Right lobe of liver (tissue), 6 donors: ENCODE measurements at regions not wholly inside any gene's neighbourhood (a gene's known extent, or its start where the extent isn't known, plus 50 kb on each side); places are given as distances from the start of the nearest gene placed in this dataset.
A peak's percentile ranks its signal among the peaks of the same experiment; 100 is the strongest.

ENCODE experiments used
- ATAC-seq, 4 donors: fragments of 200-7000 bp; cut with Tn5 transposase; one replicate each; pipeline ENCODE4 v1.9.1; 2020; ENCODE audit warnings: mild to moderate bottlenecking in 4 of 4, moderate library complexity in 4 of 4
- DNase-seq, 3 donors: peaks; one replicate each; pipeline ENCODE4 v3.0.0-alpha.2; 2020
- H3K27ac ChIP-seq, 3 donors: fragments of 200-600 bp; one replicate each; pipeline ENCODE4 v1.8.0; 2022
- H3K27me3 ChIP-seq, 2 donors: fragments of 200-600 bp; one replicate each; pipeline ENCODE4 v1.8.0; 2022
- H3K36me3 ChIP-seq, 4 donors: fragments of 200-600 bp; sonication (generic) in 1 of 4; one replicate each; pipeline versions ENCODE4 v1.5.1 to v1.8.0; 2017 to 2022; ENCODE audit warnings: control low read depth in 1 of 4
- H3K4me1 ChIP-seq, 4 donors: fragments of 200-600 bp; sonication (generic) in 1 of 4; one replicate each; pipeline versions ENCODE4 v1.5.1 to v1.8.0; 2017 to 2022; ENCODE audit warnings: control low read depth in 1 of 4
- H3K4me3 ChIP-seq, 3 donors: fragments of 200-600 bp; one replicate each; pipeline ENCODE4 v1.8.0; 2022
- H3K9me3 ChIP-seq, 4 donors: fragments of 200-600 bp; sonication (generic) in 1 of 4; one replicate each; pipeline versions ENCODE4 v1.5.1 to v1.8.0; 2017 to 2022; ENCODE audit warnings: control low read depth in 1 of 4
- CTCF ChIP-seq, 4 donors: fragments of 200-600 bp in 3 of 4; fragments of 450-650 bp in 1 of 4; IDR thresholded peaks; one replicate each; pipeline versions ENCODE4 v1.5.1 to v1.8.0; 2016 to 2022; ENCODE audit warnings: antibody characterized with exemption in 4 of 4, mild to moderate bottlenecking in 2 of 4
- POLR2A ChIP-seq: fragments of 450-650 bp; IDR thresholded peaks from one replicate; pipeline ENCODE4 v1.6.1; 2017; ENCODE audit warnings: antibody characterized with exemption, mild to moderate bottlenecking
- WGBS: methylation state at CpG from one replicate; pipeline ENCODE4 v1.1.6; 2018; ENCODE audit warnings: low coverage, low lambda C conversion rate; ENCODE audit not compliant: insufficient coverage; ENCODE audit errors: missing lambda C conversion rate; 5-methylcytosine and 5-hydroxymethylcytosine counted together
- intact Hi-C, 2 donors: fragments of 100-400 bp; cut with DNase I; formaldehyde crosslinking; loops; one replicate each; pipeline versions ENCODE4 v1.11.2 to v1.14.1; 2022
- donor health status: DM: no; HTN: yes; CAD: no.
- donor health status: DM: no; HTN: no; CAD: no.
- donor health status: DM: no; HTN: no; CAD: no.
- donor health status: DM: no; HTN: yes; CAD: no.
- donor health status: DM: no; HTN: yes; CAD: no.

DNA sequence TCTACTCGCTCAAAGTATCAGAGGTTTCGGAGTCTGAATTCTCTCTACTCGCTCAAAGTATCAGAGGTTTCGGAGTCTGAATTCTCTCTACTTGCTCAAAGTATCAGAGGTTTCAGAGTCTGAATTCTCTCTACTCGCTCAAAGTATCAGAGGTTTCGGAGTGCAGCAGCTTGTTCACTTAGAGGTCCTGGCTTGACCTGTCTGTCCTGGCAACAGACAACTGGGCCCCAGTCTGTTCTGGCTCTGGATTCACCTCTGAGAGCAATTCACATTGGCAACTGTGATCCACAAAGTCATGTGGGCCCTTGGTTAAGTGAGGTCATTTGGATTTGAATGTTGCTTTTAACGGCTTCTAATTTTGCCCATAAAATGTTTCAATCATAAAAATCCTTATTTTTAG, 63.9 kb upstream of the ST8SIA6 start:
- Histone ChIP-seq H3K4me3 (no peak overlapping the region), H3K27me3 (no peaks in the 10 kb centered on the region), H3K9me3 (no peaks in the 10 kb centered on the region), H3K27ac (no peak overlapping the region), H3K4me1 (no peaks in the 10 kb centered on the region), H3K36me3 (no peaks in the 10 kb centered on the region)
- intact Hi-C loops = no loop called here
- DNase-seq (no peak), ATAC-seq (no peak)
- 72% methylated on average over 6 of the region's 7 CpGs for WGBS
- TF ChIP-seq POLR2A = no peak
- no peak for TF ChIP-seq CTCF (IDR thresholded peaks at IDR 0.05)

GRCh38 chr10:17516376-17516775, 62.0 kb upstream of the ST8SIA6 start:
- DNase-seq (no peak), ATAC-seq (no peak)
- no peaks in the 10 kb centered on the region for H3K27me3 ChIP-seq
- H3K4me1 ChIP-seq = no peaks in the 10 kb centered on the region
- no peaks in the 10 kb centered on the region for H3K36me3 ChIP-seq
- no peak overlapping the region for H3K27ac ChIP-seq
- TF ChIP-seq POLR2A = no peak
- H3K9me3 ChIP-seq = no peaks in the 10 kb centered on the region
- intact Hi-C loops = no loop called here
- H3K4me3 ChIP-seq = no peak overlapping the region
- 47% methylated on average over 6 of the region's 6 CpGs for WGBS

DNA sequence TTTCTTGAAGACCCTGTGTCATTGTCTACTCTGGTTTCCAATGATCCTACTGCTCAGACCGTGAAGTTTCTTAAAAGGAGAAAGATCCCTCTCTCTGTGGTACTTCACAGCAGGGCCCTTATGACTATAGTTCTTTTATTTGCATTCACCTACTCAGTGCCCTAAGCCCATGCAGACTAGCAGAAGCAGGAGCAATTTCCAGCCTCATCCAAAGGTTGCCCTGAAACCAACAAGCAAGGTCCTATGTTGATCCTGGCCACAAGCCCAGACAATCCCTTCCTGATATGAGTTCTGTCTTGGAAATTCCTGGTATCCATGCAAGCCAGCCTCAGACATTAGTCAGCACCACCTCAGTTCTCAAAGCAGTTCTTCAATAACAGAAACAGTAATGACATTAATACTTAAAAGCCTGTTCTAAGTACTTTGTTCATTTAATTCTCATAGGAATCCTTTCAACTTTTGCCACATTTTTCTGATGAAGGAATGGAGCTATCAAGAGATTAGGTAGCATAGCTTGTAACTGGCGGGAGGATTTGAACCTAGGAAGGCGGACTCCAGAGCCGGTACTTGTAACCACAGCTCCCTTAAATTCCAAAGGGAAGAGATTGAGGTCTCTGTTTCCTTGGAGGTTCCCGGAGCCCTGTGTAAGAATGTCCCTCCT, 58.1 kb upstream of the ST8SIA6 start:
- H3K36me3 ChIP-seq = no peaks in the 10 kb centered on the region
- no peak overlapping the region for H3K27ac ChIP-seq
- 52% methylated on average over 5 of the region's 5 CpGs for WGBS
- H3K4me3 ChIP-seq = no peak overlapping the region
- DNase-seq (peak in 1 of 3 donors; percentile 44), ATAC-seq (peak; percentile 38 to 58 (median 54))
- no peak for TF ChIP-seq POLR2A
- TF ChIP-seq CTCF (IDR thresholded peaks at IDR 0.05) = no peak
- no peaks in the 10 kb centered on the region for H3K27me3 ChIP-seq
- no peaks in the 10 kb centered on the region for H3K4me1 ChIP-seq
- H3K9me3 ChIP-seq = no peaks in the 10 kb centered on the region
- intact Hi-C loops = no loop called here

- no peak for ATAC-seq
- intact Hi-C loops = no loop called here
- TF ChIP-seq POLR2A = no peak
- TF ChIP-seq CTCF (IDR thresholded peaks at IDR 0.05) = no peak
These were observed 56.0 kb upstream of the ST8SIA6 start for GRCh38 chr10:17510242-17510908.

GRCh38 chr10:17507538-17507937, 53.1 kb upstream of the ST8SIA6 start:
- intact Hi-C loops = no loop called here
- DNase-seq (no peak), ATAC-seq (no peak)
- H3K36me3 ChIP-seq = no peaks in the 10 kb centered on the region
- H3K27ac ChIP-seq = no peak overlapping the region
- no peaks in the 10 kb centered on the region for H3K27me3 ChIP-seq
- H3K4me3 ChIP-seq = no peak overlapping the region
- no peak for TF ChIP-seq CTCF (IDR thresholded peaks at IDR 0.05)
- TF ChIP-seq POLR2A = no peak
- no peaks in the 10 kb centered on the region for H3K9me3 ChIP-seq
- H3K4me1 ChIP-seq = no peaks in the 10 kb centered on the region
- 34% methylated on average over 3 of the region's 4 CpGs for WGBS

More at GRCh38 chr10:17510242-17510908, 56.0 kb upstream of the ST8SIA6 start:
- H3K27me3 ChIP-seq = no peaks in the 10 kb centered on the region
- WGBS = 39% methylated on average over 5 of the region's 5 CpGs
- H3K36me3 ChIP-seq = no peaks in the 10 kb centered on the region
- DNase-seq = no peak
- no peaks in the 10 kb centered on the region for H3K4me1 ChIP-seq
- H3K4me3 ChIP-seq = no peak overlapping the region
- no peaks in the 10 kb centered on the region for H3K9me3 ChIP-seq
- H3K27ac ChIP-seq = no peak overlapping the region
